GF-D8 (cell line): ENCODE measurements at regions not wholly inside any gene's neighbourhood (a gene's known extent, or its start where the extent isn't known, plus 50 kb on each side); places are given as distances from the start of the nearest gene placed in this dataset.

Experiments used
- DNase-seq: peaks from one replicate; lab custom pipeline; 2025; lab: John Stamatoyannopoulos, UW

GRCh38 chr3:153658136-153658535 lies 463.1 kb upstream of the ARHGEF26 start:
- no peak for DNase-seq

GRCh38 chr3:153666991-153667740 lies 454.0 kb upstream of the ARHGEF26 start:
- no peak for DNase-seq

GRCh38 chr3:153669527-153669926 lies 451.7 kb upstream of the ARHGEF26 start:
- DNase-seq, result no peak

GRCh38 chr3:153670577-153670976 lies 450.6 kb upstream of the ARHGEF26 start:
- no peak for DNase-seq

- DNase-seq, result no peak
Observed at GRCh38 chr3:153673853-153674252, 447.3 kb upstream of the ARHGEF26 start.

- DNase-seq, result no peak
Observed at GRCh38 chr3:153679714-153680113, 441.5 kb upstream of the ARHGEF26 start.

- DNase-seq, result no peak
Observed at GRCh38 chr3:153680526-153680925, 440.7 kb upstream of the ARHGEF26 start.

- DNase-seq, result no peak
Observed at GRCh38 chr3:153681057-153681456, 440.1 kb upstream of the ARHGEF26 start.

GRCh38 chr3:153688301-153689120 lies 432.7 kb upstream of the ARHGEF26 start:
- no peak for DNase-seq

- DNase-seq, result no peak
Observed at GRCh38 chr3:153693207-153693606, 428.0 kb upstream of the ARHGEF26 start.

GRCh38 chr3:153702106-153702505 lies 419.1 kb upstream of the ARHGEF26 start:
- no peak for DNase-seq

- no peak for DNase-seq
Observed at GRCh38 chr3:153704115-153704514, 417.1 kb upstream of the ARHGEF26 start.

- no peak for DNase-seq
Observed at GRCh38 chr3:153706706-153707105, 414.5 kb upstream of the ARHGEF26 start.

GRCh38 chr3:153714016-153714415 lies 407.2 kb upstream of the ARHGEF26 start:
- no peak for DNase-seq

GRCh38 chr3:153714588-153715290 lies 406.5 kb upstream of the ARHGEF26 start:
- no peak for DNase-seq

GRCh38 chr3:153722157-153722556 lies 399.0 kb upstream of the ARHGEF26 start:
- DNase-seq, result no peak

GRCh38 chr3:153731071-153731470 lies 390.1 kb upstream of the ARHGEF26 start:
- DNase-seq, result no peak

GRCh38 chr3:153734777-153735551 lies 386.2 kb upstream of the ARHGEF26 start:
- no peak for DNase-seq

GRCh38 chr3:153740109-153740508 lies 381.1 kb upstream of the ARHGEF26 start:
- no peak for DNase-seq

- no peak for DNase-seq
Observed at GRCh38 chr3:153744889-153745288, 376.3 kb upstream of the ARHGEF26 start.

GRCh38 chr3:153746211-153746610 lies 375.0 kb upstream of the ARHGEF26 start:
- no peak for DNase-seq

- no peak for DNase-seq
Observed at GRCh38 chr3:153749070-153749610, 372.1 kb upstream of the ARHGEF26 start.
